GM19193 (cell line): ENCODE measurements at regions not wholly inside any gene's neighbourhood (a gene's known extent, or its start where the extent isn't known, plus 50 kb on each side); places are given as distances from the start of the nearest gene placed in this dataset.

Experiments
- POLR2A ChIP-seq: IDR thresholded peaks from 4 replicates; pipeline ENCODE4 v1.6.1; 2011; ENCODE audit not compliant: insufficient read depth, insufficient read length; ENCODE audit errors: extremely low read depth

DNA sequence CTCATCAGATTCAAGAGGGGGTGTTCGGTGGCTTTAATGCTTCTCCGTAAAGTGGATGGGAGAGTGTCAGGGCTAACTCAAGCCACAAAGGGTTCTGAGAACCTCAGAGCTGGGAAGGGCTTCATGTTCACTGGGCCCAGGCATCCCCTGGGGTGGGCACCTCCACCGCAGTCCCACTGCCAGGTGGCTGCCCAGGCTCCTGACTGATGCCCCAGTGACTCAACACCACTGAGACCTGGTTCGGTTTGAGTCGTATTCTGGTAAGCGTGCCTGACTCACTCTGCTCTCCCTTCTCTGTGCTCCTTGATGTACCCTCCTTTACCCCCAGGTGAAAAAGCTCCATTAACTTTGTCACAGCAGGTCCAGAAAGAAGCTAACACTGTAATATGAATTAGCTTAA, 304.6 kb downstream of the RPLP1 start:
- TF ChIP-seq POLR2A, result no peak

DNA sequence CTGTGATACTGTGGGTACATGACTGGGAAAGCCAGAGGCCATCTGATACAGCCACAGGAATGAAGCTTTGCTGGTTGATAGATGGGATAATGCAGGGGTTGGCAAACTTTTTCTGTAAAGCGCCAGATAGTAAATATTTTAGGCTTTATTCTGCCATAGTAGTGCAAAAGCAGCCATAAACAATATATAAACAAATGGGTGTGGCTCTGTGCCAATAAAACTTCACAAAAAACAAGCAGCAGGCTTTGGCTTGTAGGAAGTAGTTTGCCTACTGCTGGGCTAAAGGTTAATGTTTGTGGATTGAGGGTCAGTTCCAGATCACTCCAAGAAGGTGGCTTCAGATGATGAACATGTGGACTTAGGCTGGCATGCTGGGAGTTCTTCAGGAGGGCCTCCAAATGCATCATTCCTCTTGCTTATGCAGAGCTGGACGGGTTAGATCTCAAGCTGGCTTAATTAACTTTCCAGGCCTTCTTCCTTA, 305.7 kb downstream of the RPLP1 start:
- no peak for TF ChIP-seq POLR2A

DNA sequence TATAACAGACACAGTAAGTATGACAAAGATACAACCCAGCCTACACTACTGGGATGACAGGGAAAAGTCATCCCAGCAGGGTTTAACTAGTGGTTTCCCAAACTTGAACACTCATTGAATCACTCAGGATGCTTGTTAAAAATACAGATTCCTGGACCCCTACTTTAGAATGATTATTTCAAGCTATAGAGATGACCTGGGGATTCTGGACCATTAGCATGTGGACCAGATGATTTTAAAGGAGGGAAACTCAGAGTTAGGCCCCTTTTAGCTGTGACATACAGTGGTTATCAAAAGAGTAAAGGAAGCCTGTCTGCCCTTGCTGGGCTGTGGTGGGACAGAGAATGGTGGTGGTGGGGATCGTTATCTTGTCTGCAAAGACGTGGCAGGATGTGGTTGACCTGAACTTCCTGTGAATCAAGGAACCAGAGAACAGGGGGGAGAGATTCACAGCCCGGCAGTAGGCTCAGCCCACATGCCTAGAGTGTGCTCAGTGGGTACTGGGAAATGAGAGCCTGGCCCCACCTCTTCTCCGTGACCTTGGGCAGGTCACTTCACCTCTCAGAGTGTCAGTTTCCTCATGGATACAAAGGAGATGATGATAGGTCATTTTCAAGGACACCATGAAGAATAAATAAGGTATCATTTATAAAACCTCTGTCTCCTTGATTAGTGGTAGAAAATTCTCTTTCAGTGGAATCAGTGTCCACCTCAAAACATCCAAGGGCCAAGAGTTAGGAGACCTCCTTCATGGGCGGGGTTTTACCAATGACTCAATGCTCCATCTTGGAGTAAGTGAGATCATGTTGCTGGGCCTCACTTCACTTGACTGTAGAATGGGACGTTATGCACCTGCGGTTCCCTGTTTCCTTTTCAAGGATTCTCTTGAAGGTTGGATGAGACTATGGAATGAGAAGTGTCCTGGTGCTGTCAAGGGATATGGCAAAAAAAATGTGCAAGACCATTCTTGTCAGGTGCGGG, 306.5 kb downstream of the RPLP1 start:
- no peak for TF ChIP-seq POLR2A

DNA sequence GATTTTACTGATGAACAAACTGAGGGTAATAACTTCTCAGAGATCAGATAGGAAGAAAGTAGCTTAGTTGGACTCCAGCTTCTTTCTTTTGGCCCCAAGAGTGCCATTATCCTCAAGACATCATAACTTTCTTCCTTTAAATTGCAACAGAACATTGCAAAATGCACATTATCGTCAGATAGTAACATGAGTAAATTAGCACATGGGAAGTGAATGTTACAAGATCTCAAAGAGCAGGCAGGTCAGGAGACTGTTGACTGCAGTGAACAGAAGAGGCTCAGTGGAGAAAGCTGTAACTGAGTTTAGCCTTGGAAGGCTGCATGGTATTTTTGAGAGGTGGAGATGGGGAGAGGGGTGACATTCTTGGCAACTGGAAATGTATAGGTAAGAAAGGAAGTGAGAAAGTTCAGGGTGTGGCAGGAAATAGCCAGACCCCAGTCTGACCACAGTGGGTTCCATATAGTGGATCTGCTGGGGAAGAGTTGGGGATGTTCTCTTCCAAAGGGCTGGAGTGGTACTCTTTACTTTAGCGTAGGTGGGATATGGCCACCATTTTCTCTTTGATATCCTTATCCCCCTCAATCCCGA, 307.7 kb downstream of the RPLP1 start:
- TF ChIP-seq POLR2A, result no peak

DNA sequence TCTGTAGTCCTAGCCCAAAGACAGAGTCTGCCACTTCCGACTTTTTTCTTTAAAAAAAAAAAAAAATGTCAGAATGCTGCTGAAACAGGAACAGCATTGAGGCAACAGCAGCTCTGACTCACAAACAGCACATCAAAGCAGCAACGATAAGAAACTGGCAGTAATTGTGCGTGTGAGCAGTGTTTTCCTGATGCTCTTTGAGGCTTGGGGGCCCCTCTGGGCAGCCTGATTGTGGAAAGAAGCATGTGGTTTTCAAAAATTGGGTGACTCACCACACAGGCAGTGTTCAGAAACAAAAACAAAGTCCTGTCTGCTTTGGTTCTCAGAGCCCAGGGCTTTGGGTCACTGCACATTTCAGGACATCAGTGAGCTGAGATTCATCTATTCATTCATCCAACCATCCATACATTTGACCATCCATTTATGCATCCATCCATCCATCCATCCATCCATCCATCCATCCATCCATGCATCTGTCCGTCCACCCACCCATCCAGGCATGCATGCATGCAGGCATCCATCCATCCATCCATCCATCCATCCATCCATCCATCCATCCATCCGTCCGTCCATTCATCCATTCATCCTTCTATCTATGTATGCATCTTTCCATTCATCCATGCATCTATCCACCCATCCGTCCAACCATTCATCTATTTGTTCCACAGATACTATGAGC, 308.4 kb downstream of the RPLP1 start:
- no peak for TF ChIP-seq POLR2A

DNA sequence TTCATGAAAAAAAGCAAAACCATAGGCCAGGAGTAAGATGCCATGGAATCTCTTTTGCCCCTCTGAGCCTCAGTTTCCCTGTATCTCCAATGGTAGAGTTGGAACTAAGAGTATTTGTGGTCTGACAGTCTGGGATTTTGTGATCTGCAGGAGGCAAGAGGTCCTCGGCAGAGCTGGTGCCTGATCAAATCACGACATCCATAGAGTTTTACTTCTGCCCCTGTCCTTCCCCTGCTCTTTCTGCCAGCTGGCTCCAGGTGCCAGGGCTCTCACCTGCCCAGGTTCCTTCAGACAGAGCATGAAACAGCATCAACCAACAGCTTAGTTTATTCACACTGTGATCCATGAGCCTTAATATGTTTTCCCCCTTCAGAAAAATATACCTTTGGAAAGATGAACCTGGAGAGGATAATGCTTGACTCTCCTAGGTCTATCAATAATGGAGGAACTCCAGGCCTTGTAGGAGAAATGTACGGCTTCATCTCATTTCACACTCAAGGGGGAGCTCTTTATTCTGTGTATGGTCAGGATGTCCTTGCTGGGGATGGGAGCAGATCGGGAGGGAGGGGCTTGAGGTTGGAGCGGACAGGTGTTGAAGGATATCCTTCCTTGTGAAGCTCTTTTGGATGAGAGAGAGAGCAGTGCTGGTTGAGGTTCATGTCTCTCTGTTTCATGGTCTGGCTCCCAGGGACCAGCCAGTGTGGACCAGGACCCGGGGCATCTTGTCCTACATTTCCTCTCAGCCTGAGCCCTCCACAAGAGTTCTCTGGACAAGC, 309.9 kb downstream of the RPLP1 start:
- TF ChIP-seq POLR2A, result no peak

DNA sequence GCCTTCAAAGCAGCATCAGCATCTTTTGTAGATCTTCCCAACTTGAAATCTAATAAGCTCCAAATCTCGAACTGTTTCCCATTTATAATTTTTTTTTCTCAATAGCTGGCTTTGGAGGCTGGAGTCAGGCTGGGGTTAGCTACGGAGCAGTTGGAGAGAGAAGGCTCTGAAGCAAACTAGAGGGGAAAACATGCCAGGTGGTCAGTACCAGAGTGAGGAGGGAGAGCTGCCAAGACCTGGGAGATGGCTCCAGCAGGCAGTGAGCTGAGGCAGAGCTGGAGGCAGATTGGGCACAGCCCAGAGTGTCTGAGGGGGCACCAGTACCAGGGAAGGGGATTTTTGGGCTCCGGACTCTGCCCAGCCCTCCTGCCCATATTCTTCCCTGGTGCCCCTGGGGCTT, 311.2 kb downstream of the RPLP1 start:
- no peak for TF ChIP-seq POLR2A

DNA sequence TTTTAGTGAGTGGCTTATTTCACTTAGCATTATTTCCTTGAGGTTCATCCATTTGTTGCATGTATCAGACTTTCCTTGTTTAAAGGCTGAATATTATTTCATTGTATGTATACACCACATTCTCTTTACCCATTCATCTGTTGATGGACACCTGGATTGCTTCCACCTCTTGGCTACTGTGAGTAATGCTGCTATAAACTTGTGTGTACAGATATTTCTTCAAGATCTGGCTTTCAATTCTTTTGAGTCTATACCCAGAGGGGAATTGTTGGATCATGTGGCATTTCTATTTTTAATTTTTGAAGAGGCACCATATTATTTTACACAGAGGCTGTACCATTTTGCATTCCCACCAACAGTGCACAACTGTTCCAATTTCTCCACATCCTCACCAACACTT, 313.5 kb downstream of the RPLP1 start:
- no peak for TF ChIP-seq POLR2A

DNA sequence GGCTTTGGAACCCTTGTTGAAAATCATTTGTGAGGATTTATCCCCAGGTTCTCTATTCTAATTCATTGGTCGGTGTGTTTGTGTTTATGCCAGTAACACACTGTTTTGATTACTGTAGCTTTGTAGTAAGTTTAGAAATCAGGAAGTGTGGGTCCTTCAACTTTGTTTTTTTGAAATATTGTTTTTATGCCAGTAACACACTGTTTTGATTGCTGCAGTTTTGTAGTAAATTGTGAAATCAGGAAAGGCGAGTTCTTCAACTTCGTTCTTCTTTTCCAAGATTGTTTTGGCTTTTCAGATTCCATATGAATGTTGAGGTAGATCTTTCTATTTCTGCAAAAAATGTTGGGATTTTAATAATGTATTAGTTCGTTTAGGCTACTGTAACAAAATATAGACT, 314.6 kb downstream of the RPLP1 start:
- TF ChIP-seq POLR2A, result no peak

DNA sequence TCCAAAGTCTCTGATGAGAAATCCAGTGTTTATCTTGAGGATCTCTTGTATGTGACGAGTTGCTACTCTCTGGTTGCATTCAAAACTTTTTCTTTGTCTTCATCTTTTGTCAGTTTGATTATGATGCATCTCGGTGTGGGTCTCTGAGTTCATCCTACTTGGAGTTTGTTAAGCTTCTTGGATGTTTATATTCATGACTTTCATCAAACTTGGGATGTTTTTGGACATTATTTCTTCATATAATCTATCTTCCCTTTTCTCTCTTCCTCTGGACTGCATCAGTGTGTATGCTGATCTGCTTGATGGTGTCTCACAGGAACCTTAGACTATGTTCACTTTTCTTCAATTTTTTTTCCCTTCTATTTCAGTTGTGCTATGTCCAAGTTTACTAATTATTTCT, 320.4 kb downstream of the TLE3 start:
- TF ChIP-seq POLR2A, result no peak

DNA sequence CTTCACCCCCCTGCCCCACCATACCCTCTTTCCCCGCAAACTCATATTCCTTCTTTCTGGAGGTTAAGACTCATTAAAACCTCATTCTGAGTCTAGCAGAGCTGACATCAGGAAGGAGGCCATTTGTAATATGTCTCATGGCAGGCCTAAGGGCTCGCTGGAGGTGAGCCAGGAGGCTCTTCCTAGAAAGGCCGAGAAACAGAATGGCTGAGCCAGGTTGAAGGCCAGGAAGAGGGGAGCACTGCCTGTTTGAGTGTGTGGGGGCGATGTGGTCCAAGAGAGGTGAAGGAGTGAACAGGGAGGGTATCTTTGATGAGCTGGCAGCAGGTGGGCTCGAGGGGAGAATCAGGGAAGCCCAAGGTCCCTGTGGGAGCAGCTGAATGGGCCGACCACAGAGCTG, 317.3 kb downstream of the TLE3 start:
- TF ChIP-seq POLR2A, result no peak

DNA sequence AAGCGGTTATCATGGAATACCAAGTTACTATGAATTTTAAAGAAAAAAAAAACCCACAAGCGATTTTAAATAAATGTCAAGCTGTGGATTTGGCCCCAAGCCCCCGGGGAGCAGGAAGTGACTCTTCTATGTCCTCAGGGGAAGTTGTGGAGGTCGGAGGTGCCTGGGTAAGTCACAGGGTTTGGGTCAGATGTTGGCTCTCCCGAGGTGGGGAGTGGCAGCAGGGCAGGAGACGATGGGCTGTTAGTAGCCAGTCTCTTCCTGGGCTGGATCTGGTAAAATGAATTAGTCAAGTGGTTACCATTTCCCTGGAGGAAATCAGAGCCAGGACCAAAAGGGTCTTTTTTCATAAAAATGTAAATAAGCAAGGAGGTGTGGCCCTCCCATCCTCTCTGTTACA, 316.7 kb downstream of the TLE3 start:
- no peak for TF ChIP-seq POLR2A

DNA sequence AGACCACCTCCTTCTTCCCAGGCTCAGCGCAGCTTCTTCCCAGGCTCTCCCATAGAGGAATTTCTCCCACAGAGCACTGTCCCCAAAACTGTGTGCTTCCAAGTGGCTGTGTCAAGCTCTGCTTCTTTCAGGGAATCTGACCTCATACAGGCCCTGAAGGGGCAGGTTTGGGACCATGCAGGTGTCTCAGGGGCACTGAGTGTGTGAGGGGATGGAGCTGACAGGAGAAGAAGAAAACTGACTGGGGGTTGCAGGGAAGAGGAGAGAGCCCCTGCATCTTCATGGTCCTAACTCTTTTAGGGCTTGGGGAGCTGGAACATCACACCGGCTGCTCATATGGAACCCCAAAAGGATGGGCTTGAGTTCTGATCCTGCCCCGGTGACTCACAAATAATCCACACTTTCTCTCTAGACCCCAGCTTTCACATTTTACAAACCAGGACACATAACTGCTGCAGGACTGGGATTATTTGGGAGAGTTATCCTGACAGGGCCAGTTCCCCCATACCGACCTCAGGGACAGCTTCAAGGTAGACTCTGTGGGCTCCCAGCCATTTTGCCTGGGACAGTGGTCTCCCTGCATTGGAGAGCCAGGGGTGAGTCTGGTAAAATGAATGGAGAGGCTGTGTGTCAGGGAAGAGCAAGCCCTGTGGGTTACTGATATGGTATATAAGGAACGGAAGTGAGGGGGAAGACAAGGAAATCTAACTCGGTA, 316.1 kb downstream of the TLE3 start:
- no peak for TF ChIP-seq POLR2A

DNA sequence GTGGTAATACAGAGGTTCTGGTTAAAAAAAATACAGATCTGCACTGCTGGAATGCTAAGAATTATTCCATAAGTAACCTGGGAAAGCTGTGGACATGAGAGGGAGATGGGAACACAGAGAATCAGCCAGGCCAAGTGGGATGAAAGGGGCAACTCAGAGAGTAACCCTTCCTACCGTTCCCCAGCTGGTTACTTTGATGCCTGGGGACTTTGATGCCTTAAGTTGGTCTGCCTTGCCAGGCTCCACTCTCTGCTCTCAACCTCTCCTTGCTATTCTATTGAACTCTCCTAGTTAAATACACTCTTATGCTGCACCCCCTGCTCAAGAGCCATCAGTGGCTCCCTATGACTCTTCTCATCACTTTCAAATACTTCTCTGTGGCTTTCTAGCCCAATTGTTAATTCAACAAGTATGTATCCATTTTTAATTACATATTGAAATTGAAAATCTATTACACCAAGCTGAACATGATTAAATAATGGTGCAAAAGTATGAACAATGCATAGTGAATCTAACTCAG, 315.5 kb downstream of the TLE3 start:
- TF ChIP-seq POLR2A, result no peak
